ENCODE measurements at regions not wholly inside any gene's neighbourhood (a gene's known extent, or its start where the extent isn't known, plus 50 kb on each side); places are given as distances from the start of the nearest gene placed in this dataset.
"Not testable (repeated sequence)": the region's sequence is repeated elsewhere in the genome, so short reads cannot be mapped to it uniquely, and the experiment has no call there.

DNA sequence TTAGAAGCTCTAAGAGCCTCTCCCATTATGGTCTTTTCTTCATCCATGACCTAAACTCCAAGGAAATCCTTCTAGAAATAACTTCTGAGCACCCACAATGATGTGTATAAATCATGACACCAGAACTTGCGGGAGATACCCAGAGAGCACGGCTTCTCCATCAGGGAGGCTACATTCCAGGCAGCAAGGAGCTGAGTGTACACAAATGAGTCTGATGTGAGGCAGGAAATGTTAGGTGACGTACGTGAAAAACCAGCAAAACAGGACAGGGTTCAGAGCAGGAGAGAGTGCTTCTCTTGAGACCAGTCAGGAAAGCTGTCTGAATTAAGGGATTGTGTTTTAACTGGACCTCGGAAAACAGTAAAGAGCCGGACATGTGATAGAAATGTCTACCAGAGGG lies 58.1 kb upstream of the MRPS9 start:
- TF ChIP-seq CTCF (IDR thresholded peaks at IDR 0.05); EZH2 (IDR thresholded peaks at IDR 0.05; ENCODE audit: borderline replicate concordance, insufficient read depth, low read depth, low read length, poor library complexity, severe bottlenecking): not testable (repeated sequence)
